ENCODE measurements at regions not wholly inside any gene's neighbourhood (a gene's known extent, or its start where the extent isn't known, plus 50 kb on each side); places are given as distances from the start of the nearest gene placed in this dataset.

DNA sequence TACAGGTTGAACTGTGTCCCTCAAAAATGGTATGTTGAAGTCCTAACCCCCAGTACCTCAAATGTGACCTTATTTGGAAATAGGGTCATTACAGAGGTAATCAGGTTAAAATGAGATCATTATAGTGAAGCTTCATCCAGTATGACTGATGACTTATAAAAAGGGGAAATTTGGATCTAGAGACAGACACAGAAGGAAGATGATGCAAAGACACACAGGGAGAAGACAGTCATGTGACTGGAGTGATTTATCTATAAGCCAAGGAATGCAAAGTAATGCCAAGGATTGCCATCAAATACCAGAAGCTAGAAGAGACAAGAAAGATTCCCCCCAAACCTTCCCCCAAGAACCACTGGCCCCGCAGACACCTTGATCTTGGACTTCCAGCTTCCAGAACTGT is 155.2 kb downstream of the RBMX2 start:
- Histone ChIP-seq H3K9ac (ENCODE audit: low read depth, low read length) (no peak overlapping the region), H4K20me1 (ENCODE audit: insufficient read depth, low read length) (no peaks in the 10 kb centered on the region), H3K4me1 (ENCODE audit: insufficient read depth, low read length) (no peaks in the 10 kb centered on the region), H3K36me3 (ENCODE audit: insufficient read depth, low read length) (no peaks in the 10 kb centered on the region), H3K9me3 (ENCODE audit: insufficient read depth, low read length, severe bottlenecking) (no peaks in the 10 kb centered on the region), H3K79me2 (ENCODE audit: insufficient read depth, low read length) (no peaks in the 10 kb centered on the region), H3K27me3 (ENCODE audit: insufficient read depth, low read length, poor library complexity) (peaks cover 4% of the 10 kb centered on the region), H3K27ac (ENCODE audit: low read length) (no peak overlapping the region), H3K4me3 (ENCODE audit: low read depth in 1 of 2, low read length in 2 of 2) (no peak overlapping the region), H3K4me2 (ENCODE audit: insufficient read depth, low read length) (no peak overlapping the region), H2AFZ (ENCODE audit: low read depth, low read length) (no peak overlapping the region)
- no peak for DNase-seq
- no peak for ATAC-seq (ENCODE audit: insufficient read depth, low read depth)
- TF ChIP-seq, protein P1, sequence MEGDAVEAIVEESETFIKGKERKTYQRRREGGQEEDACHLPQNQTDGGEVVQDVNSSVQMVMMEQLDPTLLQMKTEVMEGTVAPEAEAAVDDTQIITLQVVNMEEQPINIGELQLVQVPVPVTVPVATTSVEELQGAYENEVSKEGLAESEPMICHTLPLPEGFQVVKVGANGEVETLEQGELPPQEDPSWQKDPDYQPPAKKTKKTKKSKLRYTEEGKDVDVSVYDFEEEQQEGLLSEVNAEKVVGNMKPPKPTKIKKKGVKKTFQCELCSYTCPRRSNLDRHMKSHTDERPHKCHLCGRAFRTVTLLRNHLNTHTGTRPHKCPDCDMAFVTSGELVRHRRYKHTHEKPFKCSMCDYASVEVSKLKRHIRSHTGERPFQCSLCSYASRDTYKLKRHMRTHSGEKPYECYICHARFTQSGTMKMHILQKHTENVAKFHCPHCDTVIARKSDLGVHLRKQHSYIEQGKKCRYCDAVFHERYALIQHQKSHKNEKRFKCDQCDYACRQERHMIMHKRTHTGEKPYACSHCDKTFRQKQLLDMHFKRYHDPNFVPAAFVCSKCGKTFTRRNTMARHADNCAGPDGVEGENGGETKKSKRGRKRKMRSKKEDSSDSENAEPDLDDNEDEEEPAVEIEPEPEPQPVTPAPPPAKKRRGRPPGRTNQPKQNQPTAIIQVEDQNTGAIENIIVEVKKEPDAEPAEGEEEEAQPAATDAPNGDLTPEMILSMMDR (IDR thresholded peaks at IDR 0.05; ENCODE audit: borderline replicate concordance, extremely low read depth, low read length, poor library complexity, severe bottlenecking): no peak
- no peak for TF ChIP-seq EZH2 (IDR thresholded peaks at IDR 0.05; ENCODE audit: borderline replicate concordance, low read depth, low read length, severe bottlenecking)

DNA sequence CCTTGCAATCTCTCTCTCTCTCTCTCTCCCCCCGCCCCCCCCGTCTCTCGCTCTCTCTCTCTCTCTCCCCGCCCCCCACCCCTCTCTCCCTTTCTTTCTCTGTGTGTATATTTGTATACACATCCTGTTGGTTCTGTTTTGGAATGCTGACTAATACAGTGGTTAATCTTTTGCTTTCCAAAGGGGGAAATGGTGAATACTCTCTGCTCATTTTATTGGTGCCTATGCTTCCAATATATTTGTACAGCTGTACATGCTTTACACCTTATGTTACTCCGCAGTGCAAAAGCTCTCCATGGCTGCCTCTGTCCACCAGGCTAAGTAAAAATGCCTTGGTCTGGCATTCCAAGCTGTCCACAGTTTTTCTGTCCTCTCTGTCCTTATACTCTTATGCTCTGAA is 158.8 kb downstream of the RBMX2 start:
- no peaks in the 10 kb centered on the region for H3K4me1 ChIP-seq (ENCODE audit: insufficient read depth, low read length)
- no peak for TF ChIP-seq EZH2 (IDR thresholded peaks at IDR 0.05; ENCODE audit: borderline replicate concordance, low read depth, low read length, severe bottlenecking)
- TF ChIP-seq, protein P1 (IDR thresholded peaks at IDR 0.05; ENCODE audit: borderline replicate concordance, extremely low read depth, low read length, poor library complexity, severe bottlenecking): no peak
- H4K20me1 ChIP-seq (ENCODE audit: insufficient read depth, low read length): no peaks in the 10 kb centered on the region
- no peaks in the 10 kb centered on the region for H3K79me2 ChIP-seq (ENCODE audit: insufficient read depth, low read length)
- no peaks in the 10 kb centered on the region for H3K9me3 ChIP-seq (ENCODE audit: insufficient read depth, low read length, severe bottlenecking)
- no peak overlapping the region for H2AFZ ChIP-seq (ENCODE audit: low read depth, low read length)
- no peak overlapping the region for H3K9ac ChIP-seq (ENCODE audit: low read depth, low read length)
- no peak for DNase-seq
- no peak overlapping the region for H3K4me2 ChIP-seq (ENCODE audit: insufficient read depth, low read length)
- no peaks in the 10 kb centered on the region for H3K27me3 ChIP-seq (ENCODE audit: insufficient read depth, low read length, poor library complexity)
- ATAC-seq (ENCODE audit: insufficient read depth, low read depth): no peak
- no peak overlapping the region for H3K4me3 ChIP-seq (ENCODE audit: low read depth in 1 of 2, low read length in 2 of 2)
- H3K27ac ChIP-seq (ENCODE audit: low read length): no peak overlapping the region
- H3K36me3 ChIP-seq (ENCODE audit: insufficient read depth, low read length): no peaks in the 10 kb centered on the region

DNA sequence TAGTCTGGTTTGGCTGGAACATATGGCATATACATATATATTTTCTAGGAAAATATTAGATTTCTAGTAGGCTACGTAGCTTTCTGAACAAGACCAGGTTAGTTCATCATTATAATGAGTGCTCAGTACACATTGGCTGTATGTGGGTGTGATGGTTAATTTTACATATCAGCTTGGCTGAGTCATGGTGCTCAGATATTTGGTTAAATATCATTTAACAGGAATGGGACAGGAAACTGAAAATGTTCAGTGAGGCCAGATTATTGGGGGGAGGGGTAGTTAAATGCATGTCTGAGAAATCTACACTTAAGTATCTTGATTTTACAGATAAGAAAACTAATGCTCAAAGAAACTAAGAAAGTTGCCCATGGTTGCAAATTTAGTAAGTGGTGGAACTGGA is 160.1 kb downstream of the RBMX2 start:
- Histone ChIP-seq H3K79me2 (ENCODE audit: insufficient read depth, low read length) (no peaks in the 10 kb centered on the region), H3K36me3 (ENCODE audit: insufficient read depth, low read length) (no peaks in the 10 kb centered on the region), H3K4me3 (ENCODE audit: low read depth in 1 of 2, low read length in 2 of 2) (no peak overlapping the region), H3K27ac (ENCODE audit: low read length) (no peak overlapping the region), H3K9me3 (ENCODE audit: insufficient read depth, low read length, severe bottlenecking) (no peaks in the 10 kb centered on the region), H3K27me3 (ENCODE audit: insufficient read depth, low read length, poor library complexity) (no peaks in the 10 kb centered on the region), H3K4me1 (ENCODE audit: insufficient read depth, low read length) (no peaks in the 10 kb centered on the region), H3K4me2 (ENCODE audit: insufficient read depth, low read length) (no peak overlapping the region), H2AFZ (ENCODE audit: low read depth, low read length) (no peak overlapping the region), H3K9ac (ENCODE audit: low read depth, low read length) (no peak overlapping the region), H4K20me1 (ENCODE audit: insufficient read depth, low read length) (no peaks in the 10 kb centered on the region)
- no peak for DNase-seq
- no peak for TF ChIP-seq EZH2 (IDR thresholded peaks at IDR 0.05; ENCODE audit: borderline replicate concordance, low read depth, low read length, severe bottlenecking)
- TF ChIP-seq, protein P1 (IDR thresholded peaks at IDR 0.05; ENCODE audit: borderline replicate concordance, extremely low read depth, low read length, poor library complexity, severe bottlenecking): no peak
- ATAC-seq (ENCODE audit: insufficient read depth, low read depth): no peak

DNA sequence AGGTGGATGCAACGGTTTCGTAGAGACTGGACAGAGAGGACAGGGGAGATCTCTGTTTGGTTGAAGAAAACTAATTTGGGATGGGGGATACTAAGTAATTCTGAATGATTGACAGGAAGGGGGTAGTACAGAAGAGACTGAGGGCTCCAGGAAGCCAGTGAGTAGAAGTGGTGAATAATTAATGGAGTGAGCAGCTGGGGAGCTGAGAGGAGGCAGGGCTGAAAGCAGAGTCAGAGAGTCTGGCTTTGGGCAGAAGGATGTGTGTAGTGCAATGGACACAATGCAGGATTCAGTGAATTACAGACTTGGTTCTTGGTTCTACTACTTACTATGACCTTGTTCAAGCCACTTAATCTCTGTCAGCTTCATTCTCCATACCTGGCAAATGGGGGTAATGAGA is 161.7 kb downstream of the RBMX2 start:
- TF ChIP-seq, protein P1 (IDR thresholded peaks at IDR 0.05; ENCODE audit: borderline replicate concordance, extremely low read depth, low read length, poor library complexity, severe bottlenecking): no peak
- TF ChIP-seq EZH2 (IDR thresholded peaks at IDR 0.05; ENCODE audit: borderline replicate concordance, low read depth, low read length, severe bottlenecking): no peak
- H3K9ac ChIP-seq (ENCODE audit: low read depth, low read length): no peak overlapping the region
- H3K4me1 ChIP-seq (ENCODE audit: insufficient read depth, low read length): no peaks in the 10 kb centered on the region
- ATAC-seq (ENCODE audit: insufficient read depth, low read depth): no peak
- H3K27me3 ChIP-seq (ENCODE audit: insufficient read depth, low read length, poor library complexity): no peaks in the 10 kb centered on the region
- no peak overlapping the region for H3K4me2 ChIP-seq (ENCODE audit: insufficient read depth, low read length)
- no peaks in the 10 kb centered on the region for H3K79me2 ChIP-seq (ENCODE audit: insufficient read depth, low read length)
- no peaks in the 10 kb centered on the region for H3K36me3 ChIP-seq (ENCODE audit: insufficient read depth, low read length)
- no peak for DNase-seq
- no peaks in the 10 kb centered on the region for H4K20me1 ChIP-seq (ENCODE audit: insufficient read depth, low read length)
- no peaks in the 10 kb centered on the region for H3K9me3 ChIP-seq (ENCODE audit: insufficient read depth, low read length, severe bottlenecking)
- H3K4me3 ChIP-seq (ENCODE audit: low read depth in 1 of 2, low read length in 2 of 2): no peak overlapping the region
- H2AFZ ChIP-seq (ENCODE audit: low read depth, low read length): no peak overlapping the region
- H3K27ac ChIP-seq (ENCODE audit: low read length): no peak overlapping the region

Data from DND-41 (cell line).